Lower leg skin (tissue), 4 donors: ENCODE measurements at regions not wholly inside any gene's neighbourhood (a gene's known extent, or its start where the extent isn't known, plus 50 kb on each side); places are given as distances from the start of the nearest gene placed in this dataset.
"Not testable (repeated sequence)": the region's sequence is repeated elsewhere in the genome, so short reads cannot be mapped to it uniquely, and the experiment has no call there.

Source experiments
- DNase-seq, 2 donors: peaks; one replicate each; pipeline ENCODE4 v3.0.0-alpha.2; 2019; ENCODE audit warnings: low spot score in 2 of 2
- H3K4me3 ChIP-seq: fragments of 200-600 bp; sonication (generic); 2 replicates; pipeline ENCODE4 v1.5.1; 2017; ENCODE audit warnings: mild to moderate bottlenecking, low read depth; ENCODE audit not compliant: poor library complexity, severe bottlenecking
- CTCF ChIP-seq, 3 donors: fragments of 450-650 bp; IDR thresholded peaks; one replicate each; pipeline ENCODE4 v1.5.1; 2016; ENCODE audit warnings: antibody characterized with exemption in 3 of 3, mild to moderate bottlenecking in 3 of 3, moderate library complexity in 2 of 3
- POLR2A ChIP-seq, 2 donors: fragments of 450-650 bp; IDR thresholded peaks; one replicate each; pipeline ENCODE4 v1.6.1; 2016 to 2017; ENCODE audit warnings: antibody characterized with exemption in 2 of 2, mild to moderate bottlenecking in 1 of 2, moderate library complexity in 1 of 2
- WGBS, 2 donors: methylation state at CpG; one replicate each; pipeline ENCODE4 v1.1.5; 2018; 5-methylcytosine and 5-hydroxymethylcytosine counted together
- intact Hi-C: fragments of 100-400 bp; cut with DNase I; formaldehyde crosslinking; loops from one replicate; pipeline ENCODE4 v1.15.0; 2023; ENCODE audit warnings: low total_unique reads

- no peak overlapping the region for H3K4me3 ChIP-seq
- 97 to 100% methylated on average over 1 of the region's 1 CpG for WGBS, 2 donors
- TF ChIP-seq POLR2A (IDR thresholded peaks at IDR 0.05) (no peak), CTCF (IDR thresholded peaks at IDR 0.05) (no peak)
- DNase-seq: no peak
- intact Hi-C loops: no loop called here
Measured at GRCh38 chr12:97854477-97854876, 391.9 kb downstream of the RMST start.

- TF ChIP-seq POLR2A (IDR thresholded peaks at IDR 0.05): no peak
- no peak for TF ChIP-seq CTCF (IDR thresholded peaks at IDR 0.05)
- WGBS, 2 donors: 48 to 74% methylated on average over 2 of the region's 2 CpGs
- DNase-seq: no peak
- H3K4me3 ChIP-seq: no peak overlapping the region
- intact Hi-C loops: no loop called here
Measured at GRCh38 chr12:97862072-97862471, 399.5 kb downstream of the RMST start.

- TF ChIP-seq CTCF (IDR thresholded peaks at IDR 0.05) (no peak), POLR2A (IDR thresholded peaks at IDR 0.05) (no peak)
- intact Hi-C loops: no loop called here
- H3K4me3 ChIP-seq: no peak overlapping the region
- WGBS, 2 donors: 74 to 75% methylated on average over 6 of the region's 6 CpGs
- DNase-seq: no peak
Measured at GRCh38 chr12:97875064-97875463, 412.5 kb downstream of the RMST start.

GRCh38 chr12:97876780-97877179 lies 414.2 kb downstream of the RMST start:
- no peak overlapping the region for H3K4me3 ChIP-seq
- no peak for DNase-seq
- TF ChIP-seq CTCF (IDR thresholded peaks at IDR 0.05) (no peak), POLR2A (IDR thresholded peaks at IDR 0.05) (no peak)
- WGBS, 2 donors: 50 to 57% methylated on average over 4 of the region's 4 CpGs
- intact Hi-C loops: no loop called here

- TF ChIP-seq CTCF (IDR thresholded peaks at IDR 0.05): no peak
- TF ChIP-seq POLR2A (IDR thresholded peaks at IDR 0.05): no peak
- no peak for DNase-seq
- intact Hi-C loops: no loop called here
Measured at GRCh38 chr12:97877404-97877803, 414.8 kb downstream of the RMST start.

GRCh38 chr12:97886511-97887176 lies 424.0 kb downstream of the RMST start:
- 57 to 65% methylated on average over 4 of the region's 4 CpGs for WGBS, 2 donors
- no peak for DNase-seq
- TF ChIP-seq POLR2A (IDR thresholded peaks at IDR 0.05) (no peak), CTCF (IDR thresholded peaks at IDR 0.05) (no peak)

More at GRCh38 chr12:97877404-97877803, 414.8 kb downstream of the RMST start:
- H3K4me3 ChIP-seq: no peak overlapping the region

GRCh38 chr12:97897881-97898280 lies 435.3 kb downstream of the RMST start:
- H3K4me3 ChIP-seq, intact Hi-C loops, DNase-seq: not testable (repeated sequence)
- 54 to 55% methylated on average over 6 of the region's 6 CpGs for WGBS, 2 donors

More at GRCh38 chr12:97886511-97887176, 424.0 kb downstream of the RMST start:
- intact Hi-C loops: no loop called here
- H3K4me3 ChIP-seq: no peak overlapping the region
